GM19099 (cell line): ENCODE measurements at regions not wholly inside any gene's neighbourhood (a gene's known extent, or its start where the extent isn't known, plus 50 kb on each side); places are given as distances from the start of the nearest gene placed in this dataset.

Experiments
- POLR2A ChIP-seq: IDR thresholded peaks from 3 replicates; pipeline ENCODE4 v1.6.1; 2011; ENCODE audit warnings: low read depth; ENCODE audit not compliant: insufficient read length; ENCODE audit errors: extremely low read depth

DNA sequence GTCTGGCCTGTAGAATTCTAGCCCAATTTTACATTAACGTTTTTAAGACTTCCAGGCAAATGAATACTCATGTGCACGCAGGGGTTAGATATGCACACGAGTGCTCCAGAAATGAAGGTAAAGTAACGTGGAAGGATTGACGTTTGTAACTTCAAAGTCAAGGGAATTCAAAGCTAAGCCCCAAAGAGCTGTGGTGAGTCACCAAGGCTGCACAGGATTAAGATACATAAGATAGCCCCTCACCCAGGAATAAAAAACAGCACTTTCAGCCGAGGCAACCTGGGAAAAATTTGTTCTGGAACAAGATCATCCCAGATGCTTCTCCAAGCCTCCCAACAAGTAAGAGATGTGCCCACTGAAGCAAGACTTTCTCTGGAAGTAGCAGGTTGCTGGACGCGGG lies 259.6 kb upstream of the PLXNA2 start:
- no peak for TF ChIP-seq POLR2A

DNA sequence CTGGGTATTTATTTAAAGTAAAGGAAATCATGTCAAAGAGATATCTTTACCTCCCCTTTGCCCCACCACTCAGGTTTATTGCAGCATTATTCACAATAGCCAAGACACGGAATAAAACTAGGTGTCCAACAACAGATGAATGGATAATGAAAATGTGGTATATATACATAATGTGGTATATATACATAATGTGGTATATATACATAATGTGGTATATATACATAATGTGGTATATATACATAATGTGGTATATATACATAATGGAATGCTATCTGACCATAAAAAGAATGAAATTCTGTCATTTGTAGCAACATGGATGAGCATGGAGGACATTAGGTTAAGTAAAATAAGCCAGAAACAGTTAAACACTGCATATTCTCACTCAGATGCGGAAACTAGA lies 262.6 kb upstream of the PLXNA2 start:
- TF ChIP-seq POLR2A, result no peak

DNA sequence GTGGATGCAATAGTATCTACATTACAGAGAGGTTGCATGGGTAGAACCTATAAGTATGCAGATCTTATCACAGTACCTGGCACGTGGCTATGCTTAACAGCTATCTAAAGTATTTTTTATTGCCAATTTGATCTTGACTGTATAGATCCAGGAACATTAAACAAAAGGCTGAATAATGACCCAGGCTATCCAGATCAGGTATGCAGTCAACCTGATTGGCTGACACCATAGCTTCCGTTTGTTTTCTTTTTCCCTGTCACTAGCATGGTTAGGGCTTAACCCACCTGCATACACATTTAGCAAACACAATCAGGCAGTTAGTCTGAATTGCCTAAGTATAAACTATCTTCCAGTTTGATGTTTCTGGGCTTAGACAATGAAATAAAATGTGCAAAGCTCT lies 264.9 kb upstream of the PLXNA2 start:
- TF ChIP-seq POLR2A, result no peak

DNA sequence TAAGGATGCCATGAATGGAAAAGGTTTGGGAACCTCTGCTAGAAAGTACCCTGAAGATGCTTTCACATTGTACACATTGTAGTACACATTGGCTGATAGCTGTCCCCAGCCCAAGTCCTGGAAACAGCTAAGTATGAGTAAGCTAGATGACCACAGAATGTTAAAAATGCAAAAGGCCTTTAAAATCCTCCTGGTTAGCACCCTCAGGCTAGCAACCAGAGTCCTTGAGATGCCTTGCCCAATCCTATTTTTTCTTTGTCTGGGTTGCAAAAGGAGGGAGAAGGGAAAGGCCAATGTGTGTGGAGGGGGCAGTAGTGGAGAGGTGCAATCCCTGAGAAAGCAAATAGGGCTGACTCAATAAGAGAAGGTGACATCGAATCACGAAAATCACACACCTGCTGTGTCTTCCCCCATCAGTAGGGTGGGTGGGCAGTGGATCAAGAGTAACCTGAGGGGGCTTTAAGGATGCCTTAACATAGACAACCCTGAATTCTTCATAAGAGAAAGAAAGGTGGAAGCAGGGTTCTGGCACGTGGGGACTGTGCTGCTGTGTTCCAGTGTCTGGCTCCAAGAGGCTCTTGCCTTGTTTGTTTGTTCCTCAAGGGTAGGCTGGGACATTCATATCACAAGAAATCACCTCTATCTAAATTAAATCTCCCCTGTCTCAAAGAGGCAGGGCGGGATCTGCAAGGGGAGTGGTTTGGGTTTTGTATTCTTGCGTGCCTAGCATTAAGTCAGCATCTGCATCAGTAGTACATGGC lies 266.2 kb upstream of the PLXNA2 start:
- TF ChIP-seq POLR2A, result no peak

DNA sequence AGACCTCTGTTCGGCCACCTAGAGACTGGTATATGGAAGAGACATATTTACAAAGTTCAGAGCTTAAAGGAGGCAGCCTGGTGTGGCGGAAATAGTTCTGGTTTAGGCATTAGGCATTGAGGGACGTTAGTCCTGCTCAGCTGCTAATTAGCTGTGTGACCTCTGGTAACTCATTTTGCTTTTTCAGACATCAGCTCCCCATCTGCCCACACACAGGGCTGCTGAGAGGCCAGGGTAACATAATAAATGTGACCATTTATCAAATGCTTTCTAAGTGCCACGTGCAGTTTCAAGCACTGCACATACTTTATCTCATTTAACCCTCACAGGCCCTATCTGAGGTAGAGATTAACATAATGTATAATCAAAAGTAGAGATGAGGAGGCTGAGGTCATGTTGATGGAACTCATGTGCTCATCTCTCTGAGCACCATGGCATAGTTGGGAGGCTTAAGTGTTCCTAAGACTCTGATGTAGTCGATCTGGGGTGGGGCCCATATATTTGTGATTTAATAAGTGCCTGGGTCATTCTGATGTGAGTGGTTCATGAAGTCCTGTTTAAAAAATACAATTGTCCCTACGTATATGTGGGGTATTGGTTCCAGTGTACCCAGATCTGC lies 267.2 kb upstream of the PLXNA2 start:
- TF ChIP-seq POLR2A, result no peak

DNA sequence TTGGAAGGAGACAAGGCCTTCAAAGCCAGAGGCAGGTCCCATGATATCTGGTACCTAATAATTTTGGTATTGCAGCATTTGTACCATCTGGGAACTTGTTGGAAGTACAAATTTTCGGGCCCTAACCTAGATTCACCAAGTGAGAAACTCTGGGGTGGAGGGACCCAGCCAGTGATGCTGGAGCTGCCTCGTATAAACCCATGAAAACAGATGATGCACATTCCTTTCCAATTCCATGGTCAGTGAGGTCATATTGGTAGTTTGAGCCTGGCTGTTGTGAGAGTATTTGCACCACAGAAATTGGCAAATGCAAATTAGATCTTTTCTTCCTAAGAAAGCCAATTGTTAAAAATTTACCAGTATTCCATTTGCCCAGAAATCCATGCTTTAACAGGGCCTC lies 269.6 kb upstream of the PLXNA2 start:
- TF ChIP-seq POLR2A, result no peak

DNA sequence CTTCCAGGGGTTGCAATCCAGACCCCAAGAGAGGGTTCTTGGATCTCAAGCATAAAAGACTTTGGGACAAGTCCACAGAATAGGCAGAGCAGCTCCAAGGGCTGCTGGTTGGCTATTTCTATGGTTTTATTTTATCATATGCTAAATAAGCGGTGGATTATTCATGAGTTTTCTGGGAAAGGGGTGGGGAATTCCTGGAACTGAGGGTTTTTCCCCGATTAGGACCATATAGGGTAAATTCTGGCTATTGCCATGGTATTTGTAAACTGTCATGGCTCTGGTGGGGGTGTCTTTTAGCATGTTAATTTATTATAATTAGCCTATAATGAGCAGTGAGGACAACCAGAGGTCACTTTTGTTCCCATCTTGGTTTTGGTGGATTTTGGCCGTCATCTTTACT lies 270.9 kb upstream of the PLXNA2 start:
- no peak for TF ChIP-seq POLR2A

DNA sequence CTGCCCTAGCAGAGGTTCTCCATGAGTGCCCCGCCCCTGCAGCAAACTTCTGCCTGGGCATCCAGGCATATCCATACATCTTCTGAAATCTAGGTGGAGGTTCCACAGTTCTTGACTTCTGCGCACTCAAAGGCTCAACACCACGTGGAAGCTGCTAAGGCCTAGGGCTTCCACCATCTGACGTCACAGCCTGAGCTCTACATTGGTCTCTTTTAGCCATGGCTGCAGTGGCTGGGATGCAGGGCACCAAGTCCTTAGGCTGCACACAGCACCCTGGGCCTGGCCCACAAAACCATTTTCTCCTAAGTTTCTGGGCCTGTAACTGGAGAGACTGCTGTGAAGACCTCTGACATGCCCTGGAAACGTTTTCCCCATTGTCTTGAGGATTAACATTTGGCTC lies 272.6 kb upstream of the PLXNA2 start:
- TF ChIP-seq POLR2A, result no peak

DNA sequence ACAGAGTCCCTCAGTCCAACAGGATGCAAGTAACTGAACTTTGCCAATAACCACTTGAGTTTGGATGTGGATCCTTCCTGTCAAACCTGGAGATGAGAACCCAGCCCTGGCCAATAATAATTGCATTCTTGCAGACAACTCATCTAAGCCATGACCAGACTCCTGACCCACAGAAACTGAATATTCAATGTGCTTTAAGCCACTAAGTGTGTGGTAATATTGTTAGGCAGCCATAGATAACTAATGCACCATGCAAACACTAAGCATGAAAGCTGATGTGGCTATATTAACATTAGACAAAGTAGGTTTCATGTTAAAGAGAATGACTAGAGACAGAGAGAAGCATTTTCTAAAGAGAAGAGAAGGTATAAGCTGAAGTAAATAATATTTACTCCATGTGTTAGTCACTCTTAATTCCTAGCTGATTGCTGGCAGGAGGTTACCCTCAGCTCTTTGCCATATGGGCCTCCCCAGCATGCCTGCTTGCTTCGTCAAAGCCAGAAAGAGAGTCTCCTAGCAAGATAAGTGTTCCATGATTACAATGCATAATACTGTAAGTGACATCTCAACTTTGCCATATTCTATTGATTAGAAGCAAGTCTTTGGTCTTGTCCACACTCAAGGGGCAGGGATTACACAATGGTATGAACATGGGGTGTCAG lies 276.4 kb upstream of the PLXNA2 start:
- TF ChIP-seq POLR2A, result no peak

DNA sequence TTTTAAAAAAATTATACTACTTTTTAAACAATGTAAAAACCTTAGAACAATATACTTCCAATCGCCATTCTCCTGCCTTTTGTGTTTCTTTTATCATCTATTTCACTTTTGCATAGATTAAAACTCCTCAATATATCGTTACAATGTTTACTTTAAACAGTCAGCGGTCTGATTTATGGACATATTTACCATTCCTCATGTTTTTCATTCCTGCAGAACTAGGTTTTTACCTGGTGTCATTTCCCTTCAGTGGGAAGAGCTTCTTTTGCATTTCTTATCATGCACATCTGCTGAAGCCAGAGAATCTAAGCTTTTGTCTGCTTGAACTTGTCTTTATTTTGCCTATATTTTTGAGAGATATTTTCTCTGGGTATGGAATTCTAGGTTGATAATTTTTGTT lies 277.4 kb upstream of the PLXNA2 start:
- no peak for TF ChIP-seq POLR2A

DNA sequence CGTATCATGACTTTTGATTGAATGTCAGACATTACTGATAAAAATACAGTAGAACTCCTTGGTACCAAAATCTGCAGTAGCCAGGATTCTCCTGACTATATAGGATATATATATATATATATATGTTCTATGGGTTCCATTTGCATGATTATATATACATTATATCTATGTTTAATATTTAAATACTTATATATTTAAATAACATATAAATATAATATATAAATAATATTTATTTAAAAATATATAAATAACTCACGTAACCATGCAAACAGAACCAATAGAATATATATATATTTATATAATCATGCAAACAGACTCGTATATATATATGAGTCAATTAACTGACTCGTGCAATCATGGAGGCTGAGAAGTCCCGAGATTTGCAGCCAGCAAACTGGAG lies 278.8 kb upstream of the PLXNA2 start:
- TF ChIP-seq POLR2A, result no peak

DNA sequence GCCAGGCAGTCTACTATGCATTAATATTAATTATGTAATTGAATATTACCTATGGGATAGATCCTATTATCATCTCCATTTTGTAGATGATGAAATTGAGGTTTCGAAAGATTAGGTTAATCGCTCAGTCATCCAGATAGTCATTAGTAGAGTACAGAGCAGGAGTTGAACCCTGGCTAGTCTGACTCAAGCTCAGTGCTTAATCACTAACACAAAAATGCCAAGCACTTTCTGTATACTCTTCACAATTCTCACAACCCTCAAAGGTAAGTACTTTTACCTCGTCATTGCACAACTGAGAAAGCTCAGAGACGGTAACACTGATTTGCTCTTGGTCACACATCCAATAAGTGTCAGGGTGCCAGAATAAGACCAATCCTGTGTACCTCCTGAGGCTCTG lies 280.2 kb upstream of the PLXNA2 start:
- no peak for TF ChIP-seq POLR2A

DNA sequence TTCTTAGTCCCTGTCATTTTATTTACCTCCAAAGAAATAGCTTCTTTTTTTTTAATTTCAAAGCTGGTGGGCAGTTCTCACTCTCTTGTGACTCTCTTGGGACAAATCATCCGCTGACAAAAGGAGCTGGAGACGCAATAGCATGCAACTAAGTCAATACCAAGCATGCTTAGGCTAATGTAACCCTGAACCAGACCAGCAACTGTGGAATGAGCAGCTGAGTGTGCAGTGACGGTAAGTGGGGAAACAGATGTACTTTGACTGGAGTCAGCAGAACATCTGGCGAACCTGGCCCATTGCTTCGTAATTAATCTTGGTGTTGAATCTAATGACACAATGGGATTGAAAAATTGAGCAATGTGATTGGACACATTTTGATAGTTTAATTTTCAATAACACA lies 280.7 kb upstream of the PLXNA2 start:
- no peak for TF ChIP-seq POLR2A

DNA sequence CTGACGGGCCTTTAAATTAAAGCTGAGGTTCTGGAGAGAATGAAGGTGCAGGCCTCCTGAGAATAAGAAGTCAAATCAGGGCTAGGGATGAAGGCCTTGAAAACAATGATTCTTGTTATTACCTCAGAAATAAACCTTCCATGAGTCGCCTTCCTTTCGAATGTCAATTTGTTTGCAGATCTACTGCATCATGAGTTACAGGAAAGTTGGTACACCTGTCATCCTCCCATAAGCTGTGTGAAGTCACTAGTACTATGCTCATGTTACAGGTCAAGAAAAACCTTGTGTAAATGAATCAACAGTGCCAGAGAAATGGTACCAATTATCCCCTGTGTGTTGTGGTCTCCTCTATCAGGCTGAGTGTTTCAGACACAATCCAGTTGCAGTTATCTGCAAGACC lies 281.2 kb upstream of the PLXNA2 start:
- no peak for TF ChIP-seq POLR2A

DNA sequence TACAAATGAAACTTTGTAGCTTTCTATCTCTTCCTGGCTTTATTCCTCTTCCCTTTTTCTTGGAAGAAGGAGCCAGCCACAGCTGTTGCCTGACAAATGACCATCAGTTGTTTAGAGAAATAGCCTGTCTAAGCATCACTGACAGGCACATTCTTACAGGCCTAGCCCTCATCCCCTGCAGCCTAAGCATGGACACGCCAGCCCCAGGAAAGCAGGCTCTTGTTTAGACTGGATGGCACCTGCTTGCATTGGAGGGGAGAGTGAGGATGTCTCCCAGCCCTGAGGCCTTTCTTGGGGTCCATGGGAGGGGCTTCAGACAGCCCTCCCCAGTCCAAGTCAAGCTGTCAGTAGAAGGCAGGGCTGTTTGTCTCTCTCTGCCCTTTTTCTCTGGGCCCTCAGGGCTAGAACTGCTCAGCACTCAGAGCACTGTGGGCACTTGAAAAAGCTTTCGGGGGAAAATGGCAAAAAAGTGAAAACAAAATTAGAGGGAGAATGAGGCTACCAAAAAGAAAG lies 282.5 kb upstream of the PLXNA2 start:
- TF ChIP-seq POLR2A, result no peak

DNA sequence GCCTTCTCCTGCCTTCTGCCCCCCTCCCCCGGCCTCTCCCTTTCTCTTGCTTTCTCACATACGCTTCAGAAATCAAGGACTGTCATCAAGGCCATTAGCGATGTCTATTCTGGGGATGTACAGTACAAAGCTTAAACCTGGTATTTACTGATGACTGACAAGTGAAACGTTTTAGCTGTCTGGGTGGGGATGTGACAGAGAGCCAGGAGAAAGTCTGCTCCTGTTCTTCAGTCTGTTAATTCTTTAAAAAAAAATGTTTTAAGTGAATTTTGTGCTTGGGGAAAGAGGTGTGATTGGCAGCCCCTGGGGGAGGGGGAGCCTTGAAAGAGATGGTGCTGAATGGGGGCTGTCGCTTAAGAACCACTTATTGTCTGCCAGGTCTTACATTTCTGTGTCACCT lies 283.0 kb upstream of the PLXNA2 start:
- TF ChIP-seq POLR2A, result no peak

DNA sequence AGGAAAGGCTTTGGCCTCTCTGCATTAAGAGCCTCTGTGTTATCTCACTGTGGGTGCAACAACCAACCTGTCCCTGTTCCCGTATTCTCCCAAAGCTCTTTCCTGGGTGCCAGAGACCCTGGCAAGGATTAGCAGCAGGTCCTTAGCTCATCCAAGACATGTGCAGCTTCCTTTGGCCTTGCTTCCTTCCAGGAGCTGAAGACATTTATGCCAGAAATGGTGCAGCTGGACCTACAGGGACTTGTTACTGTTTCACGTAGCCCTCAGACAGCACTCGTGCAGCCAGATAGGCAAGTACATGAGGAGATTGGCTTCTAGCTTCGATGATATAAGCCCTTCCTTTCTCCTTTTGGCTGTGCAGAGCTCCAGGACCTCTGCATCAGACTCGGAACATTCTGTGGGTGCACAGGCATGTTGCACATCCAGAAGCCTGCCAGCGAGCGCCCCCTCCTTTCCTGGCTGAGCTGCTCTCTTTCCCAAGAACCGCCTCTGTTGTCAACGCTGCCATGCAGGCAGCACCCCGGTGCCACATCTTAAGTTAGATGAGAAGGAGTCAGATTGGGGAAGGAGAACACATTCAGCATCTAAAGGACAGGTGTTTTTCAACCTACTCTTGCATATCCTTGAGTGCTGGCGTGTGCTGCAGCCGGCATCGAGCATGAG lies 284.5 kb upstream of the PLXNA2 start:
- TF ChIP-seq POLR2A, result no peak
